Panc1 (cell line): ENCODE measurements at regions not wholly inside any gene's neighbourhood (a gene's known extent, or its start where the extent isn't known, plus 50 kb on each side); places are given as distances from the start of the nearest gene placed in this dataset.

Source experiments
- ATAC-seq: fragments of 200-7000 bp; cut with Tn5 transposase; 2 replicates; pipeline ENCODE4 v1.9.1; 2020; ENCODE audit warnings: mild to moderate bottlenecking, moderate library complexity
- BruUV-seq: library from RNA; stranded (reverse); fragments of 400-500 nt; replicated peaks from 2 replicates; lab custom pipeline; 2021; lab: Mats Ljungman, UMichigan
- CTCF ChIA-PET: fragments of 300-600 bp; sonication (Branson Sonifier 250); formaldehyde crosslinking; loops from one replicate; lab custom pipeline; 2022; ENCODE audit warnings: antibody characterized with exemption; lab: Charles Lee
- POLR2A ChIA-PET: fragments of 300-600 bp; sonication (Branson Sonifier 250); formaldehyde crosslinking; loops from one replicate; lab custom pipeline; 2022; ENCODE audit warnings: antibody characterized with exemption; lab: Charles Lee
- DNase-seq: peaks from one replicate; pipeline ENCODE4 v3.0.0-alpha.2; 2010; ENCODE audit warnings: low read depth, low spot score
- H3K27ac ChIP-seq: 2 replicates; pipeline ENCODE4 v1.5.1; 2011; ENCODE audit warnings: mild to moderate bottlenecking, low read length, inconsistent platforms
- H3K27me3 ChIP-seq: fragments of 200-500 bp; sonication (Bioruptor generic); 2 replicates; pipeline ENCODE4 v1.6.0; 2014; ENCODE audit warnings: low read length, inconsistent platforms; ENCODE audit not compliant: control insufficient read depth, insufficient read depth
- H3K36me3 ChIP-seq: fragments of 200-500 bp; sonication (Bioruptor generic); 2 replicates; pipeline ENCODE4 v1.5.1; 2014; ENCODE audit warnings: inconsistent platforms, mild to moderate bottlenecking, low read length, moderate library complexity; ENCODE audit not compliant: control insufficient read depth, insufficient read depth
- H3K4me1 ChIP-seq: 2 replicates; pipeline ENCODE4 v1.5.1; 2011; ENCODE audit warnings: inconsistent platforms, mild to moderate bottlenecking, low read length, moderate library complexity; ENCODE audit not compliant: control insufficient read depth, insufficient read depth
- H3K4me3 ChIP-seq, 2 experiments: 2 replicates each; pipeline ENCODE4 v1.5.1; 2011 to 2012; ENCODE audit warnings: low read depth in 2 of 2, low read length in 2 of 2, mild to moderate bottlenecking in 2 of 2, inconsistent platforms in 1 of 2, moderate library complexity in 1 of 2
- H3K9me3 ChIP-seq: fragments of 200-500 bp; sonication (Bioruptor generic); 2 replicates; pipeline ENCODE4 v1.5.1; 2014; ENCODE audit warnings: low read depth, mild to moderate bottlenecking, inconsistent platforms, low read length, moderate library complexity; ENCODE audit not compliant: control insufficient read depth, insufficient read depth
- POLR2AphosphoS5 ChIP-seq: IDR thresholded peaks from 2 replicates; pipeline ENCODE4 v1.6.1; 2012; ENCODE audit warnings: mild to moderate bottlenecking, low read depth, low read length, moderate library complexity
- REST ChIP-seq, 2 experiments: IDR thresholded peaks; 2 replicates each; pipeline ENCODE4 v1.6.1; 2011 to 2012; ENCODE audit warnings: low read depth in 2 of 2, control low read depth in 1 of 2, low read length in 1 of 2, mild to moderate bottlenecking in 1 of 2, moderate library complexity in 1 of 2; ENCODE audit not compliant: insufficient read depth in 1 of 2
- SIN3A ChIP-seq: IDR thresholded peaks from 2 replicates; pipeline ENCODE4 v1.6.1; 2012; ENCODE audit warnings: low read depth, mild to moderate bottlenecking, low read length, moderate library complexity, borderline replicate concordance; ENCODE audit not compliant: insufficient read depth
- TCF7L2 ChIP-seq: IDR thresholded peaks from 2 replicates; pipeline ENCODE4 v1.6.1; 2011; ENCODE audit warnings: mild to moderate bottlenecking, low read depth, low read length, inconsistent platforms
- in situ Hi-C: cut with HindIII; loops from 2 replicates; pipeline ENCODE4 v1.10.0; 2016; ENCODE audit warnings: low sequenced_read_pairs, low pct_unique_long_range_greater_than_20kb
- intact Hi-C: fragments of 100-400 bp; cut with micrococcal nuclease; formaldehyde crosslinking; loops from one replicate; pipeline ENCODE4 v1.10.0; 2022; ENCODE audit not compliant: unreplicated experiment
- TF ChIP-seq, protein P1 (sequence below): fragments of 450-650 bp; IDR thresholded peaks from 2 replicates; pipeline ENCODE4 v1.5.1; 2017; ENCODE audit warnings: mild to moderate bottlenecking

GRCh38 chr3:118618247-118619040 is 416.2 kb downstream of the IGSF11 start:
- no peaks in the 10 kb centered on the region for H3K27me3 ChIP-seq
- BruUV-seq: no TSS peak
- H3K36me3 ChIP-seq: no peaks in the 10 kb centered on the region
- no peaks in the 10 kb centered on the region for H3K4me1 ChIP-seq
- no peaks in the 10 kb centered on the region for H3K9me3 ChIP-seq
- no peak overlapping the region for H3K27ac ChIP-seq
- ChIA-PET CTCF (no interaction called here), POLR2A (no interaction called here)
- H3K4me3 ChIP-seq: no peak overlapping the region
- DNase-seq (no peak), ATAC-seq (no peak)
- no peak for TF ChIP-seq POLR2AphosphoS5
- TF ChIP-seq, protein P1, sequence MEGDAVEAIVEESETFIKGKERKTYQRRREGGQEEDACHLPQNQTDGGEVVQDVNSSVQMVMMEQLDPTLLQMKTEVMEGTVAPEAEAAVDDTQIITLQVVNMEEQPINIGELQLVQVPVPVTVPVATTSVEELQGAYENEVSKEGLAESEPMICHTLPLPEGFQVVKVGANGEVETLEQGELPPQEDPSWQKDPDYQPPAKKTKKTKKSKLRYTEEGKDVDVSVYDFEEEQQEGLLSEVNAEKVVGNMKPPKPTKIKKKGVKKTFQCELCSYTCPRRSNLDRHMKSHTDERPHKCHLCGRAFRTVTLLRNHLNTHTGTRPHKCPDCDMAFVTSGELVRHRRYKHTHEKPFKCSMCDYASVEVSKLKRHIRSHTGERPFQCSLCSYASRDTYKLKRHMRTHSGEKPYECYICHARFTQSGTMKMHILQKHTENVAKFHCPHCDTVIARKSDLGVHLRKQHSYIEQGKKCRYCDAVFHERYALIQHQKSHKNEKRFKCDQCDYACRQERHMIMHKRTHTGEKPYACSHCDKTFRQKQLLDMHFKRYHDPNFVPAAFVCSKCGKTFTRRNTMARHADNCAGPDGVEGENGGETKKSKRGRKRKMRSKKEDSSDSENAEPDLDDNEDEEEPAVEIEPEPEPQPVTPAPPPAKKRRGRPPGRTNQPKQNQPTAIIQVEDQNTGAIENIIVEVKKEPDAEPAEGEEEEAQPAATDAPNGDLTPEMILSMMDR: no peak
- no peak for TF ChIP-seq REST (IDR thresholded peaks at IDR 0.05; ENCODE audit: insufficient read depth in 1 of 2, low read depth in 2 of 2, low read length in 1 of 2)
- TF ChIP-seq TCF7L2: no peak
- no peak for TF ChIP-seq SIN3A
- in situ Hi-C loops (no loop called here), intact Hi-C loops (no loop called here)

GRCh38 chr3:118626453-118626852 is 408.2 kb downstream of the IGSF11 start:
- ATAC-seq (no peak), DNase-seq (no peak)
- Histone ChIP-seq H3K27me3 (no peaks in the 10 kb centered on the region), H3K9me3 (no peaks in the 10 kb centered on the region), H3K4me1 (no peaks in the 10 kb centered on the region), H3K4me3 (no peak overlapping the region), H3K36me3 (no peaks in the 10 kb centered on the region), H3K27ac (no peak overlapping the region)
- in situ Hi-C loops (no loop called here), intact Hi-C loops (loop anchor here (10.0 kb wide), 1 partner anchor 632 kb away; no protein-coding TSS in a partner anchor)
- no TSS peak for BruUV-seq
- POLR2A ChIA-PET: no interaction called here
- CTCF ChIA-PET: no interaction called here
- TF ChIP-seq TCF7L2: no peak
- no peak for TF ChIP-seq REST (IDR thresholded peaks at IDR 0.05; ENCODE audit: insufficient read depth in 1 of 2, low read depth in 2 of 2, low read length in 1 of 2)
- no peak for TF ChIP-seq SIN3A
- no peak for TF ChIP-seq POLR2AphosphoS5
- TF ChIP-seq, protein P1: no peak
